OCI-LY3 (cell line): ENCODE measurements at regions not wholly inside any gene's neighbourhood (a gene's known extent, or its start where the extent isn't known, plus 50 kb on each side); places are given as distances from the start of the nearest gene placed in this dataset.

ENCODE experiments used
- H2AFZ ChIP-seq: fragments of 200-600, 300-600 bp; shearing (Covaris generic); 2 replicates; pipeline ENCODE4 v1.6.0; 2014; ENCODE audit warnings: antibody characterized with exemption, low read depth, low read length
- H3K27ac ChIP-seq: fragments of 200-600, 300-600 bp; sonication (generic); 2 replicates; pipeline ENCODE4 v1.5.1; 2014; ENCODE audit warnings: mild to moderate bottlenecking, low read length, moderate library complexity, mixed read lengths
- H3K27me3 ChIP-seq: fragments of 200-600, 300-600 bp; sonication (generic); 2 replicates; pipeline ENCODE4 v1.6.1; 2014; ENCODE audit warnings: low read depth, low read length, mixed read lengths
- H3K36me3 ChIP-seq: fragments of 200-600, 300-600 bp; sonication (generic); replicated peaks from 2 replicates; pipeline ENCODE3; 2014; ENCODE audit warnings: low read depth, low read length, mixed read lengths
- H3K4me1 ChIP-seq: fragments of 300-600, 200-600 bp; sonication (generic); 2 replicates; pipeline ENCODE4 v1.6.1; 2014; ENCODE audit warnings: low read length, mixed read lengths
- H3K4me2 ChIP-seq: fragments of 200-600, 300-600 bp; sonication (generic); 2 replicates; pipeline ENCODE4 v1.6.1; 2014; ENCODE audit warnings: low read length, mixed read lengths
- H3K4me3 ChIP-seq: fragments of 300-600, 200-600 bp; sonication (generic); 2 replicates; pipeline ENCODE4 v1.5.1; 2014; ENCODE audit warnings: antibody characterized with exemption, mild to moderate bottlenecking, low read length, moderate library complexity
- H3K79me2 ChIP-seq: fragments of 300-600, 200-600 bp; shearing (Covaris generic); 2 replicates; pipeline ENCODE4 v1.6.1; 2014; ENCODE audit warnings: mild to moderate bottlenecking, low read length, mixed read lengths
- H3K9ac ChIP-seq: fragments of 300-600, 200-600 bp; shearing (Covaris generic); 2 replicates; pipeline ENCODE4 v1.6.0; 2014; ENCODE audit warnings: mild to moderate bottlenecking, low read length, moderate library complexity
- H3K9me3 ChIP-seq: fragments of 200-600, 300-600 bp; shearing (Covaris generic); 2 replicates; pipeline ENCODE4 v1.6.1; 2014; ENCODE audit warnings: low read length, mixed read lengths; ENCODE audit not compliant: insufficient read depth
- H4K20me1 ChIP-seq: fragments of 200-600, 300-600 bp; sonication (generic); 2 replicates; pipeline ENCODE4 v1.6.1; 2016; ENCODE audit warnings: low read length, mixed read lengths; ENCODE audit not compliant: insufficient read depth
- CTCF ChIP-seq: fragments of 200-600, 300-600 bp; sonication (generic); IDR thresholded peaks from 2 replicates; pipeline ENCODE4 v1.5.1; 2014; ENCODE audit warnings: antibody characterized with exemption, low read length, low read depth
- EZH2phosphoT487 ChIP-seq: fragments of 200-600 bp; shearing (Covaris generic); IDR thresholded peaks from 2 replicates; pipeline ENCODE4 v1.6.1; 2018; ENCODE audit warnings: antibody characterized with exemption, mixed run types, low read depth

- no peaks in the 10 kb centered on the region for H3K4me1 ChIP-seq
- no peak overlapping the region for H2AFZ ChIP-seq
- no peak overlapping the region for H3K4me3 ChIP-seq
- no peaks in the 10 kb centered on the region for H3K36me3 ChIP-seq
- H3K27ac ChIP-seq: no peak overlapping the region
- H4K20me1 ChIP-seq: no peaks in the 10 kb centered on the region
- no peaks in the 10 kb centered on the region for H3K27me3 ChIP-seq
- H3K4me2 ChIP-seq: no peak overlapping the region
- no peak for TF ChIP-seq EZH2phosphoT487
- TF ChIP-seq CTCF: no peak
- H3K9me3 ChIP-seq: no peaks in the 10 kb centered on the region
- no peak overlapping the region for H3K9ac ChIP-seq
- no peaks in the 10 kb centered on the region for H3K79me2 ChIP-seq
These were observed 134.4 kb upstream of the STMND1 start for GRCh38 chr6:16967470-16967817.

DNA sequence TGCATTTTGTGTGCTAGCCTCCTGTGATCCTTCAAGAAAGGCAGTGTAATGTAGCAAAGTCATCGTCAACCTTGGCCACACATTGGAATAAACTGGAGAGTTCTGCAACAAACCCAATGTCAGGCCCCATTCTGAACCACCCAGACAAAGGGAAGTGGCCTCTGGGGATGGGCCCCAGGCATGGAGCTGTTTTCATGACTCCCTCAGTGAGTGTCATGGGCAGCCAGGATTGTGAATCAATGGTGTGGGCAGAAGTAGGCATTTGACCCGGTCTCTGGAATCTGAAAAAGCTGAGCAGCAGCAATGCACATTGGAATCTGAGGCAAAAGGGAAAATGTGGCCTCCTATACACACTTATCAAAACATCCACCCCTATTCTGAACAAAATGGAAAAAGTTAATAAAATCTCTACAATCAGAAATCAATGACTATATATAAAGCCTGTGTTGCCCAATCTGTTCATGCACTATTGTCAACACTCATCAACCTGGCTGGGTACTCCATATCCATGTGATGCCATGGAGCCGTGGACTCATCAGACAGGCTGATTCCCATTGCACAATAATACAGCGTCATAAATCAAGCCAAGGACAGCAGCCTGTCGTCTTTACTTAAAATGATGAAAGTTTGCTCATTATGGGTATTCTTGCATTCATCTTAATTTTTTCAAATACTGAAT lies 134.9 kb upstream of the STMND1 start:
- H3K27me3 ChIP-seq: no peaks in the 10 kb centered on the region
- no peak overlapping the region for H2AFZ ChIP-seq
- H3K27ac ChIP-seq: no peak overlapping the region
- no peak overlapping the region for H3K4me3 ChIP-seq
- H3K36me3 ChIP-seq: no peaks in the 10 kb centered on the region
- no peak overlapping the region for H3K4me2 ChIP-seq
- H3K9ac ChIP-seq: no peak overlapping the region
- H3K9me3 ChIP-seq: no peaks in the 10 kb centered on the region
- H4K20me1 ChIP-seq: no peaks in the 10 kb centered on the region
- TF ChIP-seq CTCF (no peak), EZH2phosphoT487 (no peak)
- H3K4me1 ChIP-seq: no peaks in the 10 kb centered on the region
- no peaks in the 10 kb centered on the region for H3K79me2 ChIP-seq

DNA sequence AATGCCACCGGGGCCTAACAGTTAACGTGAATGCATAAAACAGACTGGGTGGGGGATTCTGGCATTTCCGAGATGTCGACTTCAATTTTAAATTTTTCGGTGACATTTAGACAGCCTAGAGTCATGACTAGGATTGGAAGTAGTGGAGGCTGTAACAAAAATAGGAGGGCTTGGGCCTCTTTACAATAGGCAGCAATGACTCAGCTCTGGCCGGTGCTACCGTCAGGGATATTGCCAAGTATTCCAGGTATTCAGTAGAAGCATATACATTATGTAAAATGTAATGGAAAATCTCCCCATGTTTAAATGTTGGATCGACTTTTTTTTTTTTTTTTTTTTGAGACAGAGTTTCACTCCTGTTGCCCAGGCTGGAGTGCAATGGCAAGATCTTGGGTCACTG lies 136.2 kb upstream of the STMND1 start:
- no peaks in the 10 kb centered on the region for H3K36me3 ChIP-seq
- no peaks in the 10 kb centered on the region for H3K4me1 ChIP-seq
- H3K79me2 ChIP-seq: no peaks in the 10 kb centered on the region
- H3K4me3 ChIP-seq: no peak overlapping the region
- H3K27ac ChIP-seq: no peak overlapping the region
- no peak overlapping the region for H3K9ac ChIP-seq
- H3K9me3 ChIP-seq: no peaks in the 10 kb centered on the region
- no peaks in the 10 kb centered on the region for H3K27me3 ChIP-seq
- H2AFZ ChIP-seq: no peak overlapping the region
- TF ChIP-seq CTCF (no peak), EZH2phosphoT487 (no peak)
- H4K20me1 ChIP-seq: no peaks in the 10 kb centered on the region
- no peak overlapping the region for H3K4me2 ChIP-seq

- Histone ChIP-seq H3K79me2 (no peaks in the 10 kb centered on the region), H3K27me3 (no peaks in the 10 kb centered on the region), H3K9me3 (no peaks in the 10 kb centered on the region), H2AFZ (0 out of 2 replicates have a peak overlapping the region, but pooled peaks have one; percentile 65), H4K20me1 (no peaks in the 10 kb centered on the region), H3K27ac (no peak overlapping the region), H3K4me1 (no peaks in the 10 kb centered on the region), H3K9ac (no peak overlapping the region), H3K4me2 (no peak overlapping the region), H3K4me3 (no peak overlapping the region), H3K36me3 (no peaks in the 10 kb centered on the region)
- no peak for TF ChIP-seq EZH2phosphoT487
- peak; percentile 71 for TF ChIP-seq CTCF
These were observed 137.0 kb upstream of the STMND1 start for GRCh38 chr6:16964553-16965499.
